HG02623 (cell line): ENCODE measurements at regions not wholly inside any gene's neighbourhood (a gene's known extent, or its start where the extent isn't known, plus 50 kb on each side); places are given as distances from the start of the nearest gene placed in this dataset.
A peak's percentile ranks its signal among the peaks of the same experiment; 100 is the strongest.

Experiments used
- ATAC-seq: cut with Tn5 transposase; IDR thresholded peaks from one replicate; pipeline ENCODE4 v1.9.1; 2021; ENCODE audit warnings: moderate library complexity; ENCODE audit not compliant: unreplicated experiment

- ATAC-seq, result no peak
These were observed 219.8 kb upstream of the MAP3K1 start for GRCh38 chr5:56595566-56595965.

- no peak for ATAC-seq
These were observed 220.6 kb upstream of the MAP3K1 start for GRCh38 chr5:56594792-56595191.

GRCh38 chr5:56591081-56591480 lies 224.3 kb upstream of the MAP3K1 start:
- ATAC-seq, result no peak

- ATAC-seq, result no peak
These were observed 225.9 kb upstream of the MAP3K1 start for GRCh38 chr5:56589481-56589860.

- ATAC-seq, result peak; percentile 99
These were observed 226.5 kb upstream of the MAP3K1 start for GRCh38 chr5:56588636-56589480.

GRCh38 chr5:56588131-56588487 lies 227.2 kb upstream of the MAP3K1 start:
- no peak for ATAC-seq

- no peak for ATAC-seq
These were observed 227.8 kb upstream of the MAP3K1 start for GRCh38 chr5:56587381-56588130.

GRCh38 chr5:56585999-56586691 lies 229.2 kb upstream of the MAP3K1 start:
- ATAC-seq, result no peak

- ATAC-seq, result no peak
These were observed 229.9 kb upstream of the MAP3K1 start for GRCh38 chr5:56585461-56585860.

GRCh38 chr5:56581426-56581825 lies 233.9 kb upstream of the MAP3K1 start:
- no peak for ATAC-seq

GRCh38 chr5:56580864-56581263 lies 234.5 kb upstream of the MAP3K1 start:
- no peak for ATAC-seq

GRCh38 chr5:56575821-56576220 lies 239.5 kb upstream of the MAP3K1 start:
- no peak for ATAC-seq

- ATAC-seq, result no peak
These were observed 240.6 kb upstream of the MAP3K1 start for GRCh38 chr5:56574778-56575177.

- no peak for ATAC-seq
These were observed 245.8 kb upstream of the MAP3K1 start for GRCh38 chr5:56569566-56569965.

GRCh38 chr5:56569076-56569475 lies 246.3 kb upstream of the MAP3K1 start:
- ATAC-seq, result no peak

- ATAC-seq, result no peak
These were observed 248.1 kb upstream of the MAP3K1 start for GRCh38 chr5:56567278-56567677.

- no peak for ATAC-seq
These were observed 248.7 kb upstream of the MAP3K1 start for GRCh38 chr5:56566374-56567249.

GRCh38 chr5:56565644-56566043 lies 249.7 kb upstream of the MAP3K1 start:
- peak; percentile 85 for ATAC-seq

- no peak for ATAC-seq
These were observed 250.1 kb upstream of the MAP3K1 start for GRCh38 chr5:56565283-56565615.

GRCh38 chr5:56564541-56565282 lies 250.6 kb upstream of the MAP3K1 start:
- ATAC-seq, result no peak
